Astrocyte of the spinal cord (primary cell): ENCODE measurements at regions not wholly inside any gene's neighbourhood (a gene's known extent, or its start where the extent isn't known, plus 50 kb on each side); places are given as distances from the start of the nearest gene placed in this dataset.

Experiments
- DNase-seq: peaks from one replicate; pipeline ENCODE4 v3.0.0; 2011; ENCODE audit warnings: low read depth, low spot score
- H3K4me3 ChIP-seq: 2 replicates; pipeline ENCODE4 v1.5.1; 2011; ENCODE audit warnings: low read depth, mild to moderate bottlenecking, low read length, moderate library complexity
- CTCF ChIP-seq: IDR thresholded peaks from 2 replicates; pipeline ENCODE4 v1.5.1; 2012; ENCODE audit warnings: low read depth, mild to moderate bottlenecking, low read length, inconsistent platforms
- in situ Hi-C: cut with HindIII; loops from 2 replicates; pipeline ENCODE4 v1.10.0; 2017; ENCODE audit warnings: low sequenced_read_pairs

- no peak for DNase-seq
- no peak for TF ChIP-seq CTCF
- no peak overlapping the region for H3K4me3 ChIP-seq
- in situ Hi-C loops, result no loop called here
Measured at GRCh38 chr15:96767703-96768434, 437.4 kb downstream of the NR2F2 start.

- no peak overlapping the region for H3K4me3 ChIP-seq
- no peak for TF ChIP-seq CTCF
- in situ Hi-C loops, result no loop called here
- DNase-seq, result no peak
Measured at GRCh38 chr15:96768435-96768789, 437.9 kb downstream of the NR2F2 start.

- in situ Hi-C loops, result no loop called here
- no peak overlapping the region for H3K4me3 ChIP-seq
- TF ChIP-seq CTCF, result no peak
- DNase-seq, result no peak
Measured at GRCh38 chr15:96771035-96771434, 440.5 kb downstream of the NR2F2 start.

GRCh38 chr15:96774216-96774615 lies 443.7 kb downstream of the NR2F2 start:
- H3K4me3 ChIP-seq, result no peak overlapping the region
- in situ Hi-C loops, result no loop called here
- TF ChIP-seq CTCF, result no peak
- no peak for DNase-seq

- no peak overlapping the region for H3K4me3 ChIP-seq
- no peak for DNase-seq
- in situ Hi-C loops, result no loop called here
- no peak for TF ChIP-seq CTCF
Measured at GRCh38 chr15:96783746-96784145, 453.2 kb downstream of the NR2F2 start.

GRCh38 chr15:96790004-96790403 lies 459.5 kb downstream of the NR2F2 start:
- TF ChIP-seq CTCF, result no peak
- H3K4me3 ChIP-seq, result no peak overlapping the region
- in situ Hi-C loops, result no loop called here
- no peak for DNase-seq
